K562 (cell line): ENCODE measurements at regions not wholly inside any gene's neighbourhood (a gene's known extent, or its start where the extent isn't known, plus 50 kb on each side); places are given as distances from the start of the nearest gene placed in this dataset.

Source experiments
- ATAC-seq: fragments of 200-7000 bp; cut with Tn5 transposase; 3 replicates; pipeline ENCODE4 v1.9.1; 2020; ENCODE audit warnings: moderate library complexity
- BruUV-seq: library from RNA; stranded (reverse); fragments of 400-500 nt; replicated peaks from 2 replicates; lab custom pipeline; 2021; lab: Mats Ljungman, UMichigan
- CTCF ChIA-PET: fragments of 300-600 bp; formaldehyde crosslinking; extraction: SDS; loops from one replicate; lab custom pipeline; 2021; ENCODE audit warnings: low intra/inter-chr PET ratio; lab: Yijun Ruan, JAX
- POLR2A ChIA-PET: fragments of 300-600, 350-650 bp; sonication (Branson Sonifier 250); formaldehyde crosslinking; extraction: SDS; loops from one replicate; lab custom pipeline; 2021; ENCODE audit warnings: antibody characterized with exemption, inconsistent platforms; lab: Yijun Ruan, JAX
- DNase-seq, 4 experiments: peaks; one replicate each; pipeline versions ENCODE4 v3.0.0 to v3.0.0-alpha.2; 2011 to 2018; ENCODE audit warnings: low spot score in 3 of 4, mixed read lengths in 3 of 4; ENCODE audit errors: extremely low read depth in 1 of 4
- FAIRE-seq: peaks from 2 replicates; lab custom pipeline; 2011; peaks lifted over from hg19 to GRCh38; lab: Jason Lieb, UNC
- H2AFZ ChIP-seq: 2 replicates; pipeline ENCODE4 v1.6.0; 2011; ENCODE audit warnings: low read depth, low read length, control low read depth, inconsistent platforms
- H3K27ac ChIP-seq: fragments of 200-600 bp; 3 replicates; pipeline ENCODE4 v1.8.0; 2011; ENCODE audit warnings: low read depth, mild to moderate bottlenecking, control low read depth, inconsistent platforms, low read length, moderate library complexity, mixed read lengths; ENCODE audit errors: extremely low read depth
- H3K27me3 ChIP-seq, 2 experiments: fragments of 300-600 bp in 1 of 2; 2 replicates in 1 of 2; 3 replicates in 1 of 2; pipeline versions ENCODE4 v1.6.0 to v1.8.0; 2011; ENCODE audit warnings: inconsistent platforms in 2 of 2, low read length in 2 of 2, mild to moderate bottlenecking in 1 of 2, mixed read lengths in 1 of 2, moderate library complexity in 1 of 2; ENCODE audit not compliant: control insufficient read depth in 2 of 2, insufficient read depth in 2 of 2
- H3K36me3 ChIP-seq: fragments of 300-600 bp; 3 replicates; pipeline ENCODE4 v1.8.0; 2011; ENCODE audit warnings: mild to moderate bottlenecking, low read length, inconsistent platforms; ENCODE audit not compliant: control insufficient read depth, insufficient read depth
- H3K4me1 ChIP-seq, 2 experiments: fragments of 200-600 bp in 1 of 2; replicated peaks in 1 of 2; 2 replicates in 1 of 2; 3 replicates in 1 of 2; pipeline versions ENCODE4 v1.5.1 to v1.8.0; 2011; ENCODE audit warnings: inconsistent platforms in 2 of 2, low read length in 2 of 2, mild to moderate bottlenecking in 1 of 2, mixed read lengths in 1 of 2, moderate library complexity in 1 of 2; ENCODE audit not compliant: control insufficient read depth in 2 of 2, insufficient read depth in 2 of 2
- H3K4me2 ChIP-seq: 2 replicates; pipeline ENCODE4 v1.6.1; 2011; ENCODE audit warnings: low read length, control low read depth, inconsistent platforms, mixed read lengths; ENCODE audit not compliant: insufficient read depth
- H3K4me3 ChIP-seq: fragments of 200-600 bp; sonication (generic), shearing (Covaris generic); 2 replicates; pipeline ENCODE4 v1.5.1; 2016; ENCODE audit warnings: control low read depth, inconsistent platforms
- H3K79me2 ChIP-seq: fragments of 200-600 bp; 3 replicates; pipeline ENCODE4 v1.8.0; 2011; ENCODE audit warnings: low read length, inconsistent platforms; ENCODE audit not compliant: control insufficient read depth, insufficient read depth
- H3K9ac ChIP-seq, 2 experiments: 2 replicates each; pipeline versions ENCODE4 v1.6.0 to v1.6.1; 2011; ENCODE audit warnings: low read depth in 2 of 2, low read length in 2 of 2, control low read depth in 1 of 2, inconsistent platforms in 1 of 2, mild to moderate bottlenecking in 1 of 2, mixed read lengths in 1 of 2; ENCODE audit not compliant: insufficient read depth in 1 of 2
- H3K9me1 ChIP-seq: one replicate; pipeline ENCODE4 v1.6.0; 2011; ENCODE audit warnings: inconsistent platforms, mild to moderate bottlenecking, low read length, moderate library complexity; ENCODE audit not compliant: control insufficient read depth, insufficient read depth
- H3K9me3 ChIP-seq: replicated peaks from 2 replicates; pipeline ENCODE4 v1.5.1; 2011; ENCODE audit warnings: low read depth, low read length, inconsistent platforms; ENCODE audit not compliant: control insufficient read depth, insufficient read depth
- H4K20me1 ChIP-seq: replicated peaks from 2 replicates; pipeline ENCODE4 v1.6.1; 2011; ENCODE audit warnings: low read length, inconsistent platforms, mixed read lengths; ENCODE audit not compliant: control insufficient read depth, insufficient read depth
- CBX5 ChIP-seq: IDR thresholded peaks from 2 replicates; pipeline ENCODE4 v1.6.1; 2014; ENCODE audit warnings: low read depth, borderline replicate concordance
- DDX20 ChIP-seq: fragments of 450-650 bp; IDR thresholded peaks from 2 replicates; pipeline ENCODE4 v1.6.1; 2016; ENCODE audit warnings: missing genetic modification characterization, low read depth, mild to moderate bottlenecking, missing compliant biosample characterization, moderate library complexity
- ELF1 ChIP-seq: fragments of 200-800 bp; sonication (Bioruptor generic); IDR thresholded peaks from 2 replicates; pipeline ENCODE4 v1.6.1; 2016; ENCODE audit warnings: missing genetic modification characterization, missing compliant biosample characterization
- MCM3 ChIP-seq: fragments of 450-650 bp; IDR thresholded peaks from 2 replicates; pipeline ENCODE4 v1.6.1; 2016
- MEF2D ChIP-seq: conservative IDR thresholded peaks from 2 replicates; pipeline ENCODE4 v1.6.1; 2016; ENCODE audit warnings: low read depth, missing genetic modification characterization, missing compliant biosample characterization
- NR3C1 ChIP-seq: sonication (generic); formaldehyde crosslinking; IDR thresholded peaks from 2 replicates; pipeline ENCODE4 v1.8.1; 2022; ENCODE audit warnings: missing genetic modification reagents
- WGBS: fragments of 100-300 bp; shearing (Covaris generic); methylation state at CpG from one replicate; pipeline ENCODE4 v1.1.6; 2016; ENCODE audit warnings: low coverage, mixed read lengths; ENCODE audit not compliant: insufficient coverage; ENCODE audit errors: missing lambda C conversion rate; 5-methylcytosine and 5-hydroxymethylcytosine counted together
- in situ Hi-C: fragments of 300-500 bp; cut with MboI; formaldehyde crosslinking; loops from 4 replicates; pipeline ENCODE4 v1.15.0; 2018; ENCODE audit warnings: inconsistent platforms, mixed read lengths
- intact Hi-C: fragments of 100-400 bp; cut with micrococcal nuclease; formaldehyde crosslinking; loops from 2 replicates; pipeline ENCODE4 v1.14.2; 2022
- TF ChIP-seq, protein P1 (sequence below), 2 experiments: IDR thresholded peaks; 2 replicates each; pipeline ENCODE4 v1.6.1; 2012; ENCODE audit warnings: improper control_type of control experiment in 2 of 2, low read depth in 2 of 2, low read length in 2 of 2, borderline replicate concordance in 1 of 2
- TF ChIP-seq, protein P2 (sequence below): fragments of 450-650 bp; IDR thresholded peaks from 2 replicates; pipeline ENCODE4 v1.6.1; 2017; ENCODE audit warnings: antibody characterized with exemption, mild to moderate bottlenecking
- TF ChIP-seq, protein P3 (sequence below): fragments of 450-650 bp; formaldehyde crosslinking; IDR thresholded peaks from 2 replicates; pipeline ENCODE4 v1.4.0; 2022; ENCODE audit warnings: missing genetic modification characterization
- TF ChIP-seq, protein P4 (sequence below): fragments of 450-650 bp; formaldehyde crosslinking; IDR thresholded peaks from 2 replicates; pipeline ENCODE4 v1.4.0; 2020; ENCODE audit warnings: mild to moderate bottlenecking, moderate library complexity
- TF ChIP-seq, protein P5 (sequence below): fragments of 250-450 bp; sonication (Bioruptor Pico); IDR thresholded peaks from 2 replicates; pipeline ENCODE4 v1.9.0; 2021; ENCODE audit warnings: mild to moderate bottlenecking, inconsistent platforms

DNA sequence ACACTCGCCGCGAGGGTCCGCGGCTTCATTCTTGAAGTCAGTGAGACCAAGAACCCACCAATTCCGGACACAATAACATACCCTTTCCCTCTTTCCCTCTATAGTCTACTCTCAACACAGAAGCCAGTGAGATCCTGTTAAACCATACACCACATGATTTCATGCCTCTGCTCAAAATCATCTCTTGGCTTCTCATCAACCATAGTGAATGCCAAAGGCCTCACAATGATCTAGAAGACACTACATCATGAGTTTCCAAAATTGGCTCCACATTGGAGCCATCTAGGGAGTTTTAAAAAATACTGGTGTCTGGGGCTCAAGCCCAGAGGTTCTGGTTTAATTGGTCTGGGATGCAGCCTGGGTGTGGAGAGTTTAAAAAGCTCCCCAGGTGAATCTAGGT is 124.5 kb downstream of the EFNB1 start:
- FAIRE-seq (no peak), DNase-seq (no peak), ATAC-seq (no peak)
- Histone ChIP-seq H3K27me3 (no peaks in the 10 kb centered on the region), H3K79me2 (no peaks in the 10 kb centered on the region), H3K4me1 (no peaks in the 10 kb centered on the region), H3K9me3 (no peaks in the 10 kb centered on the region), H3K36me3 (no peaks in the 10 kb centered on the region), H3K4me3 (no peak overlapping the region), H3K4me2 (no peak overlapping the region), H4K20me1 (no peaks in the 10 kb centered on the region), H3K9me1 (no peaks in the 10 kb centered on the region), H3K9ac (no peak overlapping the region), H2AFZ (no peak overlapping the region), H3K27ac (no peak overlapping the region)
- WGBS: 40% methylated on average over 4 of the region's 6 CpGs
- no TSS peak for BruUV-seq
- in situ Hi-C loops: no loop called here
- POLR2A ChIA-PET: interaction anchor here (0.5 kb wide), 1 partner anchor 235 kb away, joined by 3 read pairs; no protein-coding TSS in a partner anchor
- intact Hi-C loops: no loop called here
- CTCF ChIA-PET: no interaction called here
- TF ChIP-seq ELF1 (tag) (no peak), DDX20 (tag) (no peak), MEF2D (tag) (no peak), CBX5 (no peak), NR3C1 (CRISPR knock-in tag) (no peak), MCM3 (no peak)
- TF ChIP-seq, protein P1, sequence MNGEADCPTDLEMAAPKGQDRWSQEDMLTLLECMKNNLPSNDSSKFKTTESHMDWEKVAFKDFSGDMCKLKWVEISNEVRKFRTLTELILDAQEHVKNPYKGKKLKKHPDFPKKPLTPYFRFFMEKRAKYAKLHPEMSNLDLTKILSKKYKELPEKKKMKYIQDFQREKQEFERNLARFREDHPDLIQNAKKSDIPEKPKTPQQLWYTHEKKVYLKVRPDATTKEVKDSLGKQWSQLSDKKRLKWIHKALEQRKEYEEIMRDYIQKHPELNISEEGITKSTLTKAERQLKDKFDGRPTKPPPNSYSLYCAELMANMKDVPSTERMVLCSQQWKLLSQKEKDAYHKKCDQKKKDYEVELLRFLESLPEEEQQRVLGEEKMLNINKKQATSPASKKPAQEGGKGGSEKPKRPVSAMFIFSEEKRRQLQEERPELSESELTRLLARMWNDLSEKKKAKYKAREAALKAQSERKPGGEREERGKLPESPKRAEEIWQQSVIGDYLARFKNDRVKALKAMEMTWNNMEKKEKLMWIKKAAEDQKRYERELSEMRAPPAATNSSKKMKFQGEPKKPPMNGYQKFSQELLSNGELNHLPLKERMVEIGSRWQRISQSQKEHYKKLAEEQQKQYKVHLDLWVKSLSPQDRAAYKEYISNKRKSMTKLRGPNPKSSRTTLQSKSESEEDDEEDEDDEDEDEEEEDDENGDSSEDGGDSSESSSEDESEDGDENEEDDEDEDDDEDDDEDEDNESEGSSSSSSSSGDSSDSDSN (IDR thresholded peaks at IDR 0.05; ENCODE audit: borderline replicate concordance in 1 of 2, low read depth in 2 of 2, low read length in 2 of 2): no peak
- TF ChIP-seq, protein P2, sequence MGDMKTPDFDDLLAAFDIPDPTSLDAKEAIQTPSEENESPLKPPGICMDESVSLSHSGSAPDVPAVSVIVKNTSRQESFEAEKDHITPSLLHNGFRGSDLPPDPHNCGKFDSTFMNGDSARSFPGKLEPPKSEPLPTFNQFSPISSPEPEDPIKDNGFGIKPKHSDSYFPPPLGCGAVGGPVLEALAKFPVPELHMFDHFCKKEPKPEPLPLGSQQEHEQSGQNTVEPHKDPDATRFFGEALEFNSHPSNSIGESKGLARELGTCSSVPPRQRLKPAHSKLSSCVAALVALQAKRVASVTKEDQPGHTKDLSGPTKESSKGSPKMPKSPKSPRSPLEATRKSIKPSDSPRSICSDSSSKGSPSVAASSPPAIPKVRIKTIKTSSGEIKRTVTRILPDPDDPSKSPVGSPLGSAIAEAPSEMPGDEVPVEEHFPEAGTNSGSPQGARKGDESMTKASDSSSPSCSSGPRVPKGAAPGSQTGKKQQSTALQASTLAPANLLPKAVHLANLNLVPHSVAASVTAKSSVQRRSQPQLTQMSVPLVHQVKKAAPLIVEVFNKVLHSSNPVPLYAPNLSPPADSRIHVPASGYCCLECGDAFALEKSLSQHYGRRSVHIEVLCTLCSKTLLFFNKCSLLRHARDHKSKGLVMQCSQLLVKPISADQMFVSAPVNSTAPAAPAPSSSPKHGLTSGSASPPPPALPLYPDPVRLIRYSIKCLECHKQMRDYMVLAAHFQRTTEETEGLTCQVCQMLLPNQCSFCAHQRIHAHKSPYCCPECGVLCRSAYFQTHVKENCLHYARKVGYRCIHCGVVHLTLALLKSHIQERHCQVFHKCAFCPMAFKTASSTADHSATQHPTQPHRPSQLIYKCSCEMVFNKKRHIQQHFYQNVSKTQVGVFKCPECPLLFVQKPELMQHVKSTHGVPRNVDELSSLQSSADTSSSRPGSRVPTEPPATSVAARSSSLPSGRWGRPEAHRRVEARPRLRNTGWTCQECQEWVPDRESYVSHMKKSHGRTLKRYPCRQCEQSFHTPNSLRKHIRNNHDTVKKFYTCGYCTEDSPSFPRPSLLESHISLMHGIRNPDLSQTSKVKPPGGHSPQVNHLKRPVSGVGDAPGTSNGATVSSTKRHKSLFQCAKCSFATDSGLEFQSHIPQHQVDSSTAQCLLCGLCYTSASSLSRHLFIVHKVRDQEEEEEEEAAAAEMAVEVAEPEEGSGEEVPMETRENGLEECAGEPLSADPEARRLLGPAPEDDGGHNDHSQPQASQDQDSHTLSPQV: no peak
- TF ChIP-seq, protein P3, sequence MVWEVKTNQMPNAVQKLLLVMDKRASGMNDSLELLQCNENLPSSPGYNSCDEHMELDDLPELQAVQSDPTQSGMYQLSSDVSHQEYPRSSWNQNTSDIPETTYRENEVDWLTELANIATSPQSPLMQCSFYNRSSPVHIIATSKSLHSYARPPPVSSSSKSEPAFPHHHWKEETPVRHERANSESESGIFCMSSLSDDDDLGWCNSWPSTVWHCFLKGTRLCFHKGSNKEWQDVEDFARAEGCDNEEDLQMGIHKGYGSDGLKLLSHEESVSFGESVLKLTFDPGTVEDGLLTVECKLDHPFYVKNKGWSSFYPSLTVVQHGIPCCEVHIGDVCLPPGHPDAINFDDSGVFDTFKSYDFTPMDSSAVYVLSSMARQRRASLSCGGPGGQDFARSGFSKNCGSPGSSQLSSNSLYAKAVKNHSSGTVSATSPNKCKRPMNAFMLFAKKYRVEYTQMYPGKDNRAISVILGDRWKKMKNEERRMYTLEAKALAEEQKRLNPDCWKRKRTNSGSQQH (CRISPR knock-in tag): no peak
- TF ChIP-seq, protein P4, sequence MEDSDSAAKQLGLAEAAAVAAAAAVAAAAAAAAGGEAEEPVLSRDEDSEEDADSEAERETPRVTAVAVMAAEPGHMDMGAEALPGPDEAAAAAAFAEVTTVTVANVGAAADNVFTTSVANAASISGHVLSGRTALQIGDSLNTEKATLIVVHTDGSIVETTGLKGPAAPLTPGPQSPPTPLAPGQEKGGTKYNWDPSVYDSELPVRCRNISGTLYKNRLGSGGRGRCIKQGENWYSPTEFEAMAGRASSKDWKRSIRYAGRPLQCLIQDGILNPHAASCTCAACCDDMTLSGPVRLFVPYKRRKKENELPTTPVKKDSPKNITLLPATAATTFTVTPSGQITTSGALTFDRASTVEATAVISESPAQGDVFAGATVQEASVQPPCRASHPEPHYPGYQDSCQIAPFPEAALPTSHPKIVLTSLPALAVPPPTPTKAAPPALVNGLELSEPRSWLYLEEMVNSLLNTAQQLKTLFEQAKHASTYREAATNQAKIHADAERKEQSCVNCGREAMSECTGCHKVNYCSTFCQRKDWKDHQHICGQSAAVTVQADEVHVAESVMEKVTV (CRISPR knock-in tag): no peak
- TF ChIP-seq, protein P5, sequence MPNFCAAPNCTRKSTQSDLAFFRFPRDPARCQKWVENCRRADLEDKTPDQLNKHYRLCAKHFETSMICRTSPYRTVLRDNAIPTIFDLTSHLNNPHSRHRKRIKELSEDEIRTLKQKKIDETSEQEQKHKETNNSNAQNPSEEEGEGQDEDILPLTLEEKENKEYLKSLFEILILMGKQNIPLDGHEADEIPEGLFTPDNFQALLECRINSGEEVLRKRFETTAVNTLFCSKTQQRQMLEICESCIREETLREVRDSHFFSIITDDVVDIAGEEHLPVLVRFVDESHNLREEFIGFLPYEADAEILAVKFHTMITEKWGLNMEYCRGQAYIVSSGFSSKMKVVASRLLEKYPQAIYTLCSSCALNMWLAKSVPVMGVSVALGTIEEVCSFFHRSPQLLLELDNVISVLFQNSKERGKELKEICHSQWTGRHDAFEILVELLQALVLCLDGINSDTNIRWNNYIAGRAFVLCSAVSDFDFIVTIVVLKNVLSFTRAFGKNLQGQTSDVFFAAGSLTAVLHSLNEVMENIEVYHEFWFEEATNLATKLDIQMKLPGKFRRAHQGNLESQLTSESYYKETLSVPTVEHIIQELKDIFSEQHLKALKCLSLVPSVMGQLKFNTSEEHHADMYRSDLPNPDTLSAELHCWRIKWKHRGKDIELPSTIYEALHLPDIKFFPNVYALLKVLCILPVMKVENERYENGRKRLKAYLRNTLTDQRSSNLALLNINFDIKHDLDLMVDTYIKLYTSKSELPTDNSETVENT (CRISPR knock-in tag): no peak
